Fibroblast of peridontal ligament (primary cell): ENCODE measurements at regions not wholly inside any gene's neighbourhood (a gene's known extent, or its start where the extent isn't known, plus 50 kb on each side); places are given as distances from the start of the nearest gene placed in this dataset.

ENCODE experiments used
- DNase-seq: peaks from one replicate; pipeline ENCODE4 v3.0.0-alpha.2; 2010; ENCODE audit errors: extremely low read depth

GRCh38 chr10:44820094-44820493 is 91.0 kb upstream of the TMEM72 start:
- DNase-seq, result no peak

GRCh38 chr10:44821290-44821689 is 89.8 kb upstream of the TMEM72 start:
- no peak for DNase-seq

- no peak for DNase-seq
These were observed 88.8 kb upstream of the TMEM72 start for GRCh38 chr10:44822349-44822748.

GRCh38 chr10:44822966-44823365 is 88.2 kb upstream of the TMEM72 start:
- DNase-seq, result no peak

- DNase-seq, result no peak
These were observed 86.5 kb upstream of the TMEM72 start for GRCh38 chr10:44824607-44825006.

- DNase-seq, result no peak
These were observed 83.6 kb upstream of the TMEM72 start for GRCh38 chr10:44827431-44828006.

GRCh38 chr10:44828508-44829142 is 82.5 kb upstream of the TMEM72 start:
- DNase-seq, result no peak

- no peak for DNase-seq
These were observed 81.7 kb upstream of the TMEM72 start for GRCh38 chr10:44829426-44829825.

- DNase-seq, result peak; percentile 41
These were observed 81.1 kb upstream of the TMEM72 start for GRCh38 chr10:44830022-44830421.

GRCh38 chr10:44831581-44831980 is 79.6 kb upstream of the TMEM72 start:
- no peak for DNase-seq

- DNase-seq, result peak; percentile 51
These were observed 78.3 kb upstream of the TMEM72 start for GRCh38 chr10:44832595-44833390.

GRCh38 chr10:44834131-44834530 is 77.0 kb upstream of the TMEM72 start:
- no peak for DNase-seq

- no peak for DNase-seq
These were observed 75.8 kb upstream of the TMEM72 start for GRCh38 chr10:44835300-44835699.

GRCh38 chr10:44843484-44843883 is 67.7 kb upstream of the TMEM72 start:
- no peak for DNase-seq

GRCh38 chr10:44845361-44846175 is 65.6 kb upstream of the TMEM72 start:
- no peak for DNase-seq

GRCh38 chr10:44847110-44847509 is 64.0 kb upstream of the TMEM72 start:
- no peak for DNase-seq

GRCh38 chr10:44848211-44848610 is 62.9 kb upstream of the TMEM72 start:
- DNase-seq, result no peak

- DNase-seq, result no peak
These were observed 61.2 kb upstream of the TMEM72 start for GRCh38 chr10:44849936-44850335.

- DNase-seq, result no peak
These were observed 60.7 kb upstream of the TMEM72 start for GRCh38 chr10:44850356-44850934.

GRCh38 chr10:44851413-44851812 is 59.7 kb upstream of the TMEM72 start:
- DNase-seq, result no peak

- no peak for DNase-seq
These were observed 59.3 kb upstream of the TMEM72 start for GRCh38 chr10:44851881-44852280.
